GM21737 (cell line): ENCODE measurements at regions not wholly inside any gene's neighbourhood (a gene's known extent, or its start where the extent isn't known, plus 50 kb on each side); places are given as distances from the start of the nearest gene placed in this dataset.

Experiments
- ATAC-seq: cut with Tn5 transposase; IDR thresholded peaks from one replicate; pipeline ENCODE4 v1.9.1; 2021; ENCODE audit warnings: mild to moderate bottlenecking, moderate library complexity; ENCODE audit not compliant: unreplicated experiment

- no peak for ATAC-seq
These were observed 248.2 kb upstream of the VEPH1 start for GRCh38 chr3:157751386-157751785.

- ATAC-seq: no peak
These were observed 243.2 kb upstream of the VEPH1 start for GRCh38 chr3:157746391-157746790.

- ATAC-seq: no peak
These were observed 238.4 kb upstream of the VEPH1 start for GRCh38 chr3:157741607-157742006.

GRCh38 chr3:157738441-157738840 lies 235.2 kb upstream of the VEPH1 start:
- ATAC-seq: no peak

- ATAC-seq: no peak
These were observed 215.6 kb upstream of the VEPH1 start for GRCh38 chr3:157718800-157719199.

GRCh38 chr3:157713101-157713500 lies 209.9 kb upstream of the VEPH1 start:
- ATAC-seq: no peak

- no peak for ATAC-seq
These were observed 202.0 kb upstream of the VEPH1 start for GRCh38 chr3:157705258-157705657.

- no peak for ATAC-seq
These were observed 197.2 kb upstream of the VEPH1 start for GRCh38 chr3:157700405-157700804.

GRCh38 chr3:157695586-157695985 lies 192.4 kb upstream of the VEPH1 start:
- no peak for ATAC-seq

GRCh38 chr3:157695103-157695502 lies 191.9 kb upstream of the VEPH1 start:
- no peak for ATAC-seq

- ATAC-seq: no peak
These were observed 190.5 kb upstream of the VEPH1 start for GRCh38 chr3:157693762-157694161.

- no peak for ATAC-seq
These were observed 189.3 kb upstream of the VEPH1 start for GRCh38 chr3:157692468-157692867.

- no peak for ATAC-seq
These were observed 180.5 kb upstream of the VEPH1 start for GRCh38 chr3:157683668-157684067.

GRCh38 chr3:157672061-157672460 lies 168.8 kb upstream of the VEPH1 start:
- no peak for ATAC-seq

- no peak for ATAC-seq
These were observed 168.4 kb upstream of the VEPH1 start for GRCh38 chr3:157671656-157672055.

- ATAC-seq: no peak
These were observed 166.2 kb upstream of the VEPH1 start for GRCh38 chr3:157669416-157669815.

GRCh38 chr3:157667493-157667892 lies 164.3 kb upstream of the VEPH1 start:
- no peak for ATAC-seq

- no peak for ATAC-seq
These were observed 159.0 kb upstream of the VEPH1 start for GRCh38 chr3:157662171-157662570.

- no peak for ATAC-seq
These were observed 157.6 kb upstream of the VEPH1 start for GRCh38 chr3:157660847-157661246.

- no peak for ATAC-seq
These were observed 149.2 kb upstream of the VEPH1 start for GRCh38 chr3:157652366-157652765.

GRCh38 chr3:157650699-157651098 lies 147.5 kb upstream of the VEPH1 start:
- no peak for ATAC-seq

GRCh38 chr3:157650172-157650571 lies 147.0 kb upstream of the VEPH1 start:
- ATAC-seq: no peak

GRCh38 chr3:157649511-157649910 lies 146.3 kb upstream of the VEPH1 start:
- ATAC-seq: no peak

GRCh38 chr3:157647820-157648219 lies 144.6 kb upstream of the VEPH1 start:
- no peak for ATAC-seq
